ENCODE measurements at regions not wholly inside any gene's neighbourhood (a gene's known extent, or its start where the extent isn't known, plus 50 kb on each side); places are given as distances from the start of the nearest gene placed in this dataset.

- WGBS (ENCODE audit: low lambda C conversion rate, missing lambda C conversion rate) = 65% methylated on average over 6 of the region's 6 CpGs
- no peak overlapping the region for H3K4me2 ChIP-seq
These were observed 62.3 kb upstream of the DAPK1 start for GRCh38 chr9:87435189-87435880.

GRCh38 chr9:87436716-87437115, 61.0 kb upstream of the DAPK1 start:
- no peak overlapping the region for H3K27ac ChIP-seq
- no peak for DNase-seq (ENCODE audit: low spot score)
- no peaks in the 10 kb centered on the region for H4K20me1 ChIP-seq (ENCODE audit: insufficient read depth, poor library complexity, severe bottlenecking)
- TF ChIP-seq CTCF (IDR thresholded peaks at IDR 0.05; ENCODE audit: poor library complexity) (no peak), EZH2 (IDR thresholded peaks at IDR 0.05; ENCODE audit: borderline replicate concordance) (no peak), EZH2phosphoT487 (IDR thresholded peaks at IDR 0.05; ENCODE audit: low read depth, severe bottlenecking, unreplicated experiment) (no peak)
- H3K9me3 ChIP-seq (ENCODE audit: low read depth) = no peaks in the 10 kb centered on the region
- no peak overlapping the region for H2AFZ ChIP-seq
- H3K9me2 ChIP-seq (replicated peaks; ENCODE audit: insufficient read depth) = no peaks in the 10 kb centered on the region
- H3K4me3 ChIP-seq = no peak overlapping the region
- no peaks in the 10 kb centered on the region for H3K4me1 ChIP-seq (ENCODE audit: insufficient read depth)
- WGBS (ENCODE audit: low lambda C conversion rate, missing lambda C conversion rate) = 67% methylated on average over 3 of the region's 3 CpGs
- no peaks in the 10 kb centered on the region for H3K79me2 ChIP-seq
- H3K27me3 ChIP-seq = no peaks in the 10 kb centered on the region
- no peak overlapping the region for H3K4me2 ChIP-seq
- no peaks in the 10 kb centered on the region for H3K36me3 ChIP-seq (replicated peaks; ENCODE audit: insufficient read depth, low read depth)

More at GRCh38 chr9:87435189-87435880, 62.3 kb upstream of the DAPK1 start:
- no peak for DNase-seq (ENCODE audit: low spot score)
- no peaks in the 10 kb centered on the region for H3K9me2 ChIP-seq (replicated peaks; ENCODE audit: insufficient read depth)
- no peaks in the 10 kb centered on the region for H3K36me3 ChIP-seq (replicated peaks; ENCODE audit: insufficient read depth, low read depth)
- no peaks in the 10 kb centered on the region for H4K20me1 ChIP-seq (ENCODE audit: insufficient read depth, poor library complexity, severe bottlenecking)
- H3K27ac ChIP-seq = no peak overlapping the region
- H3K9me3 ChIP-seq (ENCODE audit: low read depth) = no peaks in the 10 kb centered on the region
- H3K4me1 ChIP-seq (ENCODE audit: insufficient read depth) = no peaks in the 10 kb centered on the region
- no peak overlapping the region for H3K4me3 ChIP-seq
- H2AFZ ChIP-seq = no peak overlapping the region
- H3K79me2 ChIP-seq = no peaks in the 10 kb centered on the region
- TF ChIP-seq EZH2 (IDR thresholded peaks at IDR 0.05; ENCODE audit: borderline replicate concordance) (no peak), EZH2phosphoT487 (IDR thresholded peaks at IDR 0.05; ENCODE audit: low read depth, severe bottlenecking, unreplicated experiment) (no peak), CTCF (IDR thresholded peaks at IDR 0.05; ENCODE audit: poor library complexity) (no peak)
- H3K27me3 ChIP-seq = no peaks in the 10 kb centered on the region

GRCh38 chr9:87437966-87438365, 59.7 kb upstream of the DAPK1 start:
- Histone ChIP-seq H3K4me2 (no peak overlapping the region), H3K4me1 (ENCODE audit: insufficient read depth) (no peaks in the 10 kb centered on the region), H3K9me2 (replicated peaks; ENCODE audit: insufficient read depth) (no peaks in the 10 kb centered on the region), H3K27me3 (no peaks in the 10 kb centered on the region), H3K79me2 (no peaks in the 10 kb centered on the region), H3K27ac (no peak overlapping the region), H4K20me1 (ENCODE audit: insufficient read depth, poor library complexity, severe bottlenecking) (no peaks in the 10 kb centered on the region), H3K4me3 (no peak overlapping the region), H2AFZ (no peak overlapping the region), H3K36me3 (replicated peaks; ENCODE audit: insufficient read depth, low read depth) (no peaks in the 10 kb centered on the region), H3K9me3 (ENCODE audit: low read depth) (no peaks in the 10 kb centered on the region)
- DNase-seq (ENCODE audit: low spot score) = no peak
- TF ChIP-seq EZH2 (IDR thresholded peaks at IDR 0.05; ENCODE audit: borderline replicate concordance) (no peak), EZH2phosphoT487 (IDR thresholded peaks at IDR 0.05; ENCODE audit: low read depth, severe bottlenecking, unreplicated experiment) (no peak), CTCF (IDR thresholded peaks at IDR 0.05; ENCODE audit: poor library complexity) (no peak)
- 91% methylated on average over 8 of the region's 8 CpGs for WGBS (ENCODE audit: low lambda C conversion rate, missing lambda C conversion rate)
